SU-DHL-6 (cell line): ENCODE measurements at regions not wholly inside any gene's neighbourhood (a gene's known extent, or its start where the extent isn't known, plus 50 kb on each side); places are given as distances from the start of the nearest gene placed in this dataset.

Source experiments
- H2AFZ ChIP-seq: fragments of 200-600 bp; sonication (generic); 2 replicates; pipeline ENCODE4 v1.6.1; 2014; ENCODE audit warnings: low read depth, mild to moderate bottlenecking, moderate library complexity, mixed read lengths, antibody characterized with exemption, low read length; ENCODE audit not compliant: severe bottlenecking
- H3F3A ChIP-seq: fragments of 200-600 bp; shearing (Covaris generic); 2 replicates; pipeline ENCODE4 v1.6.0; 2016; ENCODE audit warnings: antibody characterized with exemption, mild to moderate bottlenecking; ENCODE audit not compliant: insufficient read depth
- H3K27ac ChIP-seq: fragments of 200-600 bp; sonication (generic); 2 replicates; pipeline ENCODE4 v1.5.1; 2016; ENCODE audit warnings: low read depth, mild to moderate bottlenecking, low read length, moderate library complexity, mixed read lengths
- H3K27me3 ChIP-seq: fragments of 200-600 bp; sonication (generic), shearing (Covaris generic); 2 replicates; pipeline ENCODE4 v1.6.0; 2014; ENCODE audit warnings: mild to moderate bottlenecking, low read length
- H3K36me3 ChIP-seq: fragments of 200-600 bp; sonication (generic); 2 replicates; pipeline ENCODE4 v1.6.1; 2014; ENCODE audit warnings: mild to moderate bottlenecking, low read length, mixed read lengths
- H3K4me2 ChIP-seq: fragments of 300-600, 200-600 bp; shearing (Covaris generic), sonication (generic); 2 replicates; pipeline ENCODE4 v1.6.0; 2014; ENCODE audit warnings: low read length, low read depth, mild to moderate bottlenecking; ENCODE audit not compliant: poor library complexity, severe bottlenecking
- H3K4me3 ChIP-seq: fragments of 200-600 bp; sonication (generic); 2 replicates; pipeline ENCODE4 v1.5.1; 2014; ENCODE audit warnings: antibody characterized with exemption, low read length, mild to moderate bottlenecking, mixed read lengths; ENCODE audit not compliant: insufficient read depth, poor library complexity, severe bottlenecking
- H3K79me2 ChIP-seq: fragments of 200-600 bp; sonication (generic); 2 replicates; pipeline ENCODE4 v1.6.1; 2014; ENCODE audit warnings: mild to moderate bottlenecking, low read length, moderate library complexity; ENCODE audit not compliant: insufficient read depth
- H3K9ac ChIP-seq: fragments of 200-600 bp; sonication (generic); 2 replicates; pipeline ENCODE4 v1.7.0; 2014; ENCODE audit warnings: mild to moderate bottlenecking, low read length
- H3K9me2 ChIP-seq: fragments of 200-600 bp; sonication (generic); replicated peaks from 2 replicates; pipeline ENCODE4 v1.6.1; 2014; ENCODE audit warnings: low read length; ENCODE audit not compliant: insufficient read depth
- H3K9me3 ChIP-seq: fragments of 200-600 bp; sonication (generic); 2 replicates; pipeline ENCODE4 v1.6.1; 2014; ENCODE audit warnings: low read length, mixed read lengths; ENCODE audit not compliant: insufficient read depth
- H4K20me1 ChIP-seq: fragments of 200-600 bp; sonication (generic); 2 replicates; pipeline ENCODE4 v1.6.1; 2014; ENCODE audit warnings: low read depth, mild to moderate bottlenecking, antibody characterized with exemption, low read length, moderate library complexity, mixed read lengths
- EZH2phosphoT487 ChIP-seq: fragments of 200-600 bp; sonication (generic), shearing (Covaris generic); conservative IDR thresholded peaks from 2 replicates; pipeline ENCODE4 v1.6.1; 2018; ENCODE audit warnings: mild to moderate bottlenecking, antibody characterized with exemption, low read length, moderate library complexity, mixed read lengths
- TF ChIP-seq, protein P1 (sequence below): fragments of 200-600 bp; sonication (generic); IDR thresholded peaks from one replicate; pipeline ENCODE4 v1.5.1; 2017; ENCODE audit warnings: antibody characterized with exemption, mild to moderate bottlenecking, low read length, moderate library complexity; ENCODE audit not compliant: insufficient read depth, poor library complexity, severe bottlenecking

DNA sequence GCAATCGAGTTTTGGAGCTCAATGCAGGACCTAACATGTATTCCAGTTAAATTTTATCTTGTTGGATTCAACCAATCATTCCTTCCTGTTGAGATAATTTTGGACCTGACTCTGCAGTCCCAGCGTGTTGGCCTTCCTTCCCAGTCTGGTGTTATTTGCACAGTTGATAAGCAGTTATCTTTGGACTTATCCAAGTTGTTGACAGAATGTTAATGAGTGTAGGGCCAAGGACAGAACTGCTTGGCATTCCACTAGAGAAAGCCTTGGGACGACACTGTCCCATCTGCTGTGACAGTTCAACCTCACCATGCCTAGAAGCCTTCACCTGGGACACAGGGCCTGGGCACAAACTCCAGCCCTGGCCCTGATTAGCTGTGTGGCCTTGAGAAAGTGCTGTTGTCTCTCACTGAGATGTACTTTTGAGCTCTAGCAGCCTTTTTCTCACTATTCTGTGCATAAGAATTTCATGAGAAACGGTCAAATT, 104.1 kb upstream of the SLC25A33 start:
- Histone ChIP-seq H3F3A (no peaks in the 10 kb centered on the region), H3K9me3 (no peaks in the 10 kb centered on the region), H3K27ac (no peak overlapping the region), H3K4me2 (no peak overlapping the region), H3K36me3 (no peaks in the 10 kb centered on the region), H2AFZ (no peak overlapping the region), H4K20me1 (no peaks in the 10 kb centered on the region), H3K9ac (no peak overlapping the region), H3K4me3 (no peak overlapping the region), H3K79me2 (no peaks in the 10 kb centered on the region), H3K27me3 (no peaks in the 10 kb centered on the region), H3K9me2 (no peaks in the 10 kb centered on the region)
- TF ChIP-seq, protein P1, sequence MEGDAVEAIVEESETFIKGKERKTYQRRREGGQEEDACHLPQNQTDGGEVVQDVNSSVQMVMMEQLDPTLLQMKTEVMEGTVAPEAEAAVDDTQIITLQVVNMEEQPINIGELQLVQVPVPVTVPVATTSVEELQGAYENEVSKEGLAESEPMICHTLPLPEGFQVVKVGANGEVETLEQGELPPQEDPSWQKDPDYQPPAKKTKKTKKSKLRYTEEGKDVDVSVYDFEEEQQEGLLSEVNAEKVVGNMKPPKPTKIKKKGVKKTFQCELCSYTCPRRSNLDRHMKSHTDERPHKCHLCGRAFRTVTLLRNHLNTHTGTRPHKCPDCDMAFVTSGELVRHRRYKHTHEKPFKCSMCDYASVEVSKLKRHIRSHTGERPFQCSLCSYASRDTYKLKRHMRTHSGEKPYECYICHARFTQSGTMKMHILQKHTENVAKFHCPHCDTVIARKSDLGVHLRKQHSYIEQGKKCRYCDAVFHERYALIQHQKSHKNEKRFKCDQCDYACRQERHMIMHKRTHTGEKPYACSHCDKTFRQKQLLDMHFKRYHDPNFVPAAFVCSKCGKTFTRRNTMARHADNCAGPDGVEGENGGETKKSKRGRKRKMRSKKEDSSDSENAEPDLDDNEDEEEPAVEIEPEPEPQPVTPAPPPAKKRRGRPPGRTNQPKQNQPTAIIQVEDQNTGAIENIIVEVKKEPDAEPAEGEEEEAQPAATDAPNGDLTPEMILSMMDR: no peak
- no peak for TF ChIP-seq EZH2phosphoT487

- Histone ChIP-seq H2AFZ (no peak overlapping the region), H3K9me3 (no peaks in the 10 kb centered on the region), H3K9ac (no peak overlapping the region), H4K20me1 (no peaks in the 10 kb centered on the region), H3K27me3 (no peaks in the 10 kb centered on the region), H3K9me2 (no peaks in the 10 kb centered on the region), H3K27ac (no peak overlapping the region), H3F3A (no peaks in the 10 kb centered on the region), H3K79me2 (no peaks in the 10 kb centered on the region), H3K36me3 (no peaks in the 10 kb centered on the region), H3K4me3 (no peak overlapping the region), H3K4me2 (no peak overlapping the region)
- TF ChIP-seq, protein P1: no peak
- TF ChIP-seq EZH2phosphoT487: no peak
These were observed 103.2 kb upstream of the SLC25A33 start for GRCh38 chr1:9435854-9436640.

DNA sequence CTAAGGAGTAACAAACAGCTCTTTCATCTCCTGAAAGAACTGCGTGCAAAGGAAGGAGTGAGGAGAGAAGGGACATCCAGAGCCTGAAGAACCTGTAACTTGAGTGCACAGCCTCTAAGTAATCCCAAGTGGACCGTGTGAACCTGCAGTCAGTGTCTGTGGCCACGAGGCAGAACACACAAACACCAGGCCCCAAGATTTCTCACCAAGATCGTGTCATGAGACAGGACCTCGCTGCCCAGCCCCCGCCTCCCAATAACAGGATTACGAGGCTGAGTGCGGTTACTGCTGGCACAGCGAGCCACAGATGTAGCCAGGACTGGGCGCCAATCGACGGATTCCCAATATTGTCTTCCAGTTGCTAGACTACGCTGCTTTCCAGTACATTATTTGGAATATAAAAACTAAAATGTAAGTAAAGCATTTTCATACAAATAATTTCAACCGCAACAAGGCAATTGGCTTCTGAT, 101.3 kb upstream of the SLC25A33 start:
- H3K9me2 ChIP-seq: no peaks in the 10 kb centered on the region
- H3K9me3 ChIP-seq: no peaks in the 10 kb centered on the region
- H3F3A ChIP-seq: no peaks in the 10 kb centered on the region
- H2AFZ ChIP-seq: no peak overlapping the region
- H3K9ac ChIP-seq: no peak overlapping the region
- H3K27ac ChIP-seq: no peak overlapping the region
- H3K27me3 ChIP-seq: no peaks in the 10 kb centered on the region
- no peak overlapping the region for H3K4me2 ChIP-seq
- H3K79me2 ChIP-seq: no peaks in the 10 kb centered on the region
- no peaks in the 10 kb centered on the region for H3K36me3 ChIP-seq
- H3K4me3 ChIP-seq: no peak overlapping the region
- TF ChIP-seq EZH2phosphoT487: no peak
- TF ChIP-seq, protein P1: no peak
- no peaks in the 10 kb centered on the region for H4K20me1 ChIP-seq
